ENCODE measurements at regions not wholly inside any gene's neighbourhood (a gene's known extent, or its start where the extent isn't known, plus 50 kb on each side); places are given as distances from the start of the nearest gene placed in this dataset.
"Not testable (repeated sequence)": the region's sequence is repeated elsewhere in the genome, so short reads cannot be mapped to it uniquely, and the experiment has no call there.

- DNase-seq: no peak
Observed at GRCh38 chr14:105883066-105884005, 357.0 kb downstream of the TMEM121 start.

DNA sequence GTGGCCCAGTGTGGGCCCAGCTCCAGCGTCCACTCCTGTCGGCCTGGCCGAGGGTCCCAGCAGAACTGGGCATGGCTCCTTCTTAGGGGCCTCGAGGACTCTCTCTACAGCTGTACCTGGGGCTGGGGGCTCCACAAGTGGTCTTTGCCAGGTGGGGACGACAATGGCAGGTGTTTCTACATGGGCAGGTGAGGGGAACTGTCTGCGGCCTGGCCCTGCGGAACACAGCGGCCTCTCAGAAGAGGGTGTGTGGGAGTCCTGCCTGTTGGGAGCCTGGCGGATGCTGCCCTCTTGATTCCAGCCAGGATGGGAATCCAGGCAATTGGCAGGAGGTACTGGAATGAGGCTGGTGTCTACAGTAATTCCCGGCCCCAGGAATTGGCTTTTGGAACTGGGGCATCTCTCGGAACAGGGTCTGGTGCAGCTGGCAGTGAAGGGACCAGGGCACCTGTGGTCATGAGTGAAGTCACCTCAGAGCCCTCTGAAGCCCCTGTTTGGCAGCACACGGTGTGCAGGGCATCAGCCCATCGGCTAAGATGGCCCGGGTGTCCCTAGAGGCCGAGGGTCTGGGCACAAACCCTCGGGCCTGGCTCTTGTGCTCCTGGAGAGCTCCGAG, 357.9 kb downstream of the TMEM121 start:
- not testable (repeated sequence) for DNase-seq

DNA sequence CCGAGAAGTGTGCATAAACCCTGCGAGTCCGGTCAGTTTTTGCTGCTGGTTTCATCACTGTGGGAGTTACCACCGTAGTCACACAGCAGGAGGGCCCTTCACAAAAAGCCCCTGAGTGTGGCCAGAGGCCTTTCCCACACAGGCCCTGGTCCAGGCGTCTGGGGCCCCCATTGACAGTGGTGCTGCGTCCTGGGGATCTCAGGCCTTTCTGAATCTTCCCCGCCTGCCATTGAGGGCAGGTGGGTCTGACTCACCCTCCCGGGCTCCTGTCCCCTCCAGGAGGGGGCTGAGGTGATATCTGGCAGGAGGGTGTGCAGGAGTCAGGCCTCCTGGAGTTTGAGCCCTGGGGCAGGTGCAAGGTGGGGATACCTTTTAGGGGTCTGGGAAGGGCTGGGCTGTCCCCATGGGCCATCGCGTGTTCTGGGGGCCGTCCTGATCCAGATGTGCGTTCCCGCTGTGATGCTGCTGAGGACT, 358.5 kb downstream of the TMEM121 start:
- DNase-seq: no peak

DNA sequence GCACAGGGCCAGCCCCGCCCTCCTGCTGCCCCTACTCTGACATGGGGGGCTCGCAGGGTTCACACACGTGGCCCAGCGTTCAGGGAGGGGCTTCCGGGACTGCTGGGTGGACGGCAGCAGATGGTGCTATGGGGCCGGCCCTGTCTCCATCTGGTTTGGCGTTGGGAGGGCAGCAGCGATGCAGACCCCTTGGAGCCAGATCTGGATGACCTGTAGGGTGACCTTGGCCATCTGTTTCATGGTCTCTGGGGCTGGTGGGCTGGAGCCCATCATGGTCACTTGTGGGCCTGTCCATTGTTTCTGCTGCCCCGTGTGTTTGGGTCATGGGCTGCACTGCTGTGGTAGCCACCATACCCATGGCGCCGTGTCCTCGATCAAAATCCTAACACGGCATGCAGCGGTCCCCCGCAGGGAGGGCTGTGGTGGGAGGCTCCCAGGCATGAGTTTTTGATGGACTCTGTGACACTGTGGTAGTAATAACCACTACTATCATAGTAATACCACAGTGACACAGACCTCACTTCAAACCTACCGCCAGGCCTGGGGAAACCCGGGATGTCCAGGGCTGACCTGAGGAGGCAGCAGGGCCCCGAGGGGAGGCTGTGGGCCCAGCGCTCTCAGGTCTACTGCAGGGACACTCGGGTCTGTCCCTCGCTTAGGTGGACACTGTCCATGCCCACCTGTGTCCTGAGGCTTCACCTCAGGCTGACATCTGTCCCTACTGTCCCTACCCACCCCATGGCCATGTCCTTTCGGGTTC, 359.4 kb downstream of the TMEM121 start:
- no peak for DNase-seq

DNA sequence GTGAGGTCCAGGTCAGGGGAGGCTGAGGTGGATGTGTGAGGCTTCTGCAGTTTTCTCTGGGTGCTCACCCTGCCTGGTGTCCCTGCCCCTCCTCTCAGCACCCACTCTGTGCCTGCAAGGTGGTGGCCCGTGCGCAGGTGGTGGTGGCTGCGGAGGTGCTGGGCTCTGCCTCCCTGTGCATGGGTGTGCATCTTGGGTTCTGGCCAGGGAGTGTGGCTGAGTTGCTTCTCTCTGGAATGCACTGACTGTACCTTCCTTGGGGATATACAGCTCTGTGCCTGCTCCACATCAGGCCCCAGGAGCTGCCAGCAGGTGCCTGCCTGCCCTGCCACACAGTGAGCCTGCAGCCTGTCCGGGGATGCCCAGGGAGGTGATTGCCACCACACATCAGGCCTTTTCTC, 360.4 kb downstream of the TMEM121 start:
- not testable (repeated sequence) for DNase-seq

DNA sequence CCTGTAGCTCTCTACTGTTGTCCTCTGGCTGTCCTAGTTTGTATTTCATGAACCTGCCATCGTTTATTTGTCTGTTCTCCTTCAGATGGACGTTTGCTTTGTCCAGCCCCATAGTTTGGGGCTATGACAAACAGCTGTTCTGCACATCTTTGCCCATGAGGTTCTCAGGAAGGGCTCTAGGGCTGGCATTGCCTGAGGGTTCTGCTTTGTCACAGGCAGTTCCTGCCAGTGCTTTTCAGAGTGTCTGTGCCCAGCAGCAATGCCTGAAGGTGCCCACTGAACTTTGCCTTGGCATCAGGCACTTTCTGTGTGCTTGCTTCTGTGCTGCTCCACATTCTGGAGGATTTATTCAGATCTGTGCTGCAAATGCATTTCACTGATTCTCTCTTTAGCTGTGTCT, 361.3 kb downstream of the TMEM121 start:
- DNase-seq: no peak

- no peak for DNase-seq
Observed at GRCh38 chr14:105888151-105888550, 361.8 kb downstream of the TMEM121 start.

DNA sequence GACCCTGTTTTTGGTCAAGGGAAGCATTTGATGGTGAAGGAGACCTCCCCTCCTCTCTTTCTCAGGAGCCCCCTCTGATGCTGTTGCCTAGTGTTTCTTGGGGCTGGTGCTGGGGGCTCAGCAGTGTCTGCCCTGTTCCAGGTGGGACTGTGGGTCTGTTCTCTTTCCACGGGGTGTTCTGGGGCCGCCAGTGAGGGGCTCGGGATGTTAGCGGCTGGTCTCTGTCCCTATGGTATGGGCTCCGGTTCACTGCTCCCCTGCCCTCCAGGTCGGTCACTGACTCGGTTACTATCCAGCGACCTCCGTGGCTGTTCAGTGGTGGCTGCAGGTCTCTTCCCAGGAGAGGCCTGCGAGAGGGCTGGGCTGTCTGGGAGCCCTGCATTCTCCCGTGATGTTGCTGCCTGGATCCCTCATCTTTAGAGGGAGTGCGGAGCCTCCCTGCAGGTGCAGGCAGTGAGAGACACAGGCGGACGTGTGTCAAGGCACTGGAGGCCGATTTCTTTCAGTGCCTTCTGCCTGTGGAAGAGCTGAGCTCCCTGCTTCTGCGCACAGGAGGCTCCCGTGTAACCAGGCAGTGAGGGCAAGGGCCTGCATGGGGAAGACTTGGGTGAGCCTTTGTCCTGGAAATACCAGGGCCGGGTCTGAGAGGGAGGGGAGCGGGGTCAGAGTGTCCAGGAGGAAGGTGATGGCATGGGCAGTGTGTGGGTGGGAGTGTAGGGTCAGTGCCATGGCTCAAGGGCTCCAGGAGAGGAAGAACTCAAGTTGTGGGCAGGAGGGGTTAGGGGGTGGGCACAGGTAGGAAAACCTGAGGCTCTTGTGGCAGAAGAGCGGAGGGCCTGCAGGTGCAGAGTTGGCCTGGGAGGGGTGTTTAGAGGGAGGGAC, 362.6 kb downstream of the TMEM121 start:
- DNase-seq: no peak

DNA sequence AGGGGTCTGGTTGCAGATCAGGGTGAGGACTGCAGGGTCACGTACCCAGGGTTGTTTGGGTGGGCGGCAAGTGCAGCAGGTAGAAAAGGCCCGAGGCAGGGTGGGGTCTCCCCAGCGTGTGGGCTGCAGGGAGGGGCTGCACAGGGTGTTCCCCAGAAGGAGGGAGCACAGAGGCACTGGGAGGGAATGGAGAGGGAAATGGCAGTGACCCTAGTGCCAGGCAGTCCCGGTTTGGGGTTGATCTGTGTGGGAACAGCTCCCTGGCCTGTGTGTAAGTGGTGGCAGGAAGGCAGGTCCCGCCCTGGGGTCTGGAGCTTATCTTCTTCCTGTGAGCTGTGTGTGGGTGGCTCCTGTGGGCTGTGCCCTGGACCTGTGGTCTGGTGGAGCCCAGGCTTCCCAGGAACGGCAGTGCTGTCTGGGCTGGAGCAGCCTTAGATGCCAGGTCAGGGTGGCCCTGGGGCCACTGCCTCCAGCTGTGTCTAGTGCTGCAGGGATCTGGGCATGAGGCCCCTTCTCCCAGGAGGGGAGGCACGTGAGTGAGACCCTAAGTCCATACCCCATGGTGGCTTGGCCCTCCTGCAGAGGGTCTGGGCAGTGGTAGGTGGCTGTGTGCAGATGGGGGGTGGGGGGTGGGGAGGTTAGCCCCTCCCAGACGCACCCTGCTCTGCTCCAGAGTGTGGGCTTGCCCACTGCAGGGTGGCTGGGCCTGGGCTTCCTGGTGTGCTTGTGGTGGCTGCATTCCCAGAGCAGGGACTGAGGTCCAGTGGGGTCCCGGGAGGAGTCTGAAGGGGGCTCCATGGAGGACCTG, 363.5 kb downstream of the TMEM121 start:
- DNase-seq: no peak

GRCh38 chr14:105890474-105891220, 364.3 kb downstream of the TMEM121 start:
- no peak for DNase-seq

DNA sequence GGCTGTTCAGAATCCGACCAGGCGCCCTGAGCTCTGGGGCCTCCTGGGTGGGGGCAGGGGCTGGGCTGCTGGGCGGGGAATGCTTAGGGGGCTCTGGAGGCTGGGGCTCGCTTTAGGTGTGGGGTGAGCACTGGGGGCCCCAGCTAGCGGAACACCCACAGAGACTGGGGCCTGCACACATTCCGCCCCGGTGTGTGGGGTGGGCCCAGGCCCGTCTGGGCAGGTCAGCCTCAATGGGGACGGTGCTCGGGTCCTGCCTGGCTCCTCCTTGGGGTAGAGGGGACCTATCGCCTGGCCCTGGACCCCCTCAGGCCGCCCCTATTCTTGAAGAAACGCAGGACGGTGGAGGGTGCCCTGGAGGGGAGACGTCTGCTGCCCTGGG, 364.8 kb downstream of the TMEM121 start:
- DNase-seq: no peak

DNA sequence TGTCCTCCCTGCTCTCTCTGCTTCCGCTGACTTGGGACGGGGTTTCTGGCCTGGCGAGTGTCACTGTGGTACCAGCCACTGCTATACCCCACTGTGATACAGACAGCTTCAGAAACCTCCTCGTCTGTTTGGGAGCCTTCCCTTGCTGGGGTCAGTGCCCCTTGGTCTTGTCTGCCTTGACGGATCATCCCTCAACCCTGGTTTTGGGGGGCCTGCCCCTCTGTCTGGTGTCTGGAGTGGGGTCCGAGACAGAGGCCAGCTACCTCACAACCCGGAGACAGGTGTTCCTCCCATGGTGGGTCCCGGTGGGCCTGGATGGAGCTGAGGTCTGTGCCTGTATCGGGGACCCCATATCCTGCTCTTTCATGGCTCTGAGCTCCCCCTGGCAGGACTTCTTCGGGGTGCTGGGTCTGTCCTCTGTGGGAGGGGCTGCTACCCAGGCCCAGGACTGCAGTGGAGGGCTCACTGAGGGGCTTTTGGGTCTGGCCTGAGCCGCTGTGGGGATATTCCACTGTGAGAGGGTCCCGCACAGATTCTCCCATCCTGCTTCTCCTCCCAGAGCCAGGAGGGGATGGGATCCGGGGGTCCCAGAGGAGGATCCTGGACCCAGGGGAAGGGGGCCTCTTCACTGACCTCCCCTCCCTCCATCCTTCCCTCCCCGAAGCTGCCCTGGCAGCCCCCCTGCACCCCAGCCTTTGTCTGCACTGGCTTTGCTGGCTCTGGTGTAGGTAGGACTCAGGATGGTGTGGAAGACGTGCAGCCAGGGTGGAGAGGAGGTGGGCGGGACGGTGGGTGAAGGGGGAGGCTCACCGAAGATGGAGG, 365.5 kb downstream of the TMEM121 start:
- no peak for DNase-seq

DNA sequence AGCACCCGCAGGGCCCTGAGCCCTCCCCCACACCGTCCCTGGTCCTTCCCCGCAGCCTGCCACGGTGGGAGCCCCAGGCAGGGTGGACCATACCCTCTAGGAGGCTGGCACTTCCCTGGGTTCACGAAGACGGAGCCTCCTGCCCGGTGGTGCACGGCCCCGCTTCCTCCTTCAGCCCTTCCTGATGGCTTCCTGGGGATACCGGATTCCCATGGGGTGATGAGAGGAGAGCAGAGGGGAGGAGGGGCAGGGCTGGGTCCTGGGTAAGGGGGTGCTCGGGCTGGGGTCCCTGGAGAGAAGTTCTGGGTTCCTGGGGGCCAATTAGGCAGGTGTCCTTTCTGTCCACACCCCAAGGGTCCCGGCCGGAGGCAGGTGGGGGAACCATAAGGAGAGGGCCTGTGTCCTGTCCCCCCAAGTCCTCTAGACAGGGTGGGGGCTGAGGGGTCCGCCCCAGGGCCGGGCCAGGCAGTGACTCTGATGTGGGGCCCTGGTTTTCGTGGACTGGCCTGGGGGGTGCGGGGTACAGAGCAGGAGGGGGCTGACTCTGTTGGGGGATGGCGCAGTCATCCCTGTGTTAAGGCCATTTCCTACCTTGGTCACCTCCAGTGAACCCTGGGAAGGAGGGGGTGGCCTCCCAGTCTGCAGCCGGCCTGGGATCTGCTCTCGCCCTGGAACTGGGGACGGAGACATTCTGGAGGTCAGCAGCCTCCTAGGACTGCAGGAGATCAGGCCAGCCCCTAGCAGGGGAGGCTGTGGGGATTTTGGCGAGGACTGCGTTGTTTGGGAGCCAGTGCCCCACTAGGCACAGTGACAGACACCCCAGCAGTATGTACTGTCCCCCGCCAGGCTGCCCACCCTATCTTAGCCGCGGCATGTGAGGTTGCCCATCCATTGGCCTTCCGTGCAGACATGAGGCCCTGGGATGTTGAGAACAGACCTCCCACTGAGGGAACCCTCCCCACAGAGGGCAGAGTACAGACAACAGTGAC, 366.4 kb downstream of the TMEM121 start:
- DNase-seq: not testable (repeated sequence)

DNA sequence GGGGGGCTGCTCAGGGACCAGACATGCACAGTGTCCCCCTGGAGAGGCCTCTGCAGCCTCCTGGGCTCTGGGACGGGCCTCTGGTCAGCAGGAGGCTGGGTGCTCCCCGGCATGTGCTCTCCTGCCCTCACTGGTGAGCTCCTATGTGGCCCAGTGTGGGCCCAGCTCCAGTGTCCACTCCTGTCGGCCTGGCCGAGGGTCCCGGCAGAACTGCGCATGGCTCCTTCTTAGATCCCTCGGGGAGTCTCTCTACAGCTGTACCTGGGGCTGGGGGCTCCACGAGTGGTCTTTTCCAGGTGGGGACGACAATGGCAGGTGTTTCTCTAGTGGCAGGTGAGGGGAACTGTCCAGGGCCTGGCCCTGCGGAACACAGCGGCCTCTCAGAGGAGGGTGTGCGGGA, 367.3 kb downstream of the TMEM121 start:
- DNase-seq: not testable (repeated sequence)

DNA sequence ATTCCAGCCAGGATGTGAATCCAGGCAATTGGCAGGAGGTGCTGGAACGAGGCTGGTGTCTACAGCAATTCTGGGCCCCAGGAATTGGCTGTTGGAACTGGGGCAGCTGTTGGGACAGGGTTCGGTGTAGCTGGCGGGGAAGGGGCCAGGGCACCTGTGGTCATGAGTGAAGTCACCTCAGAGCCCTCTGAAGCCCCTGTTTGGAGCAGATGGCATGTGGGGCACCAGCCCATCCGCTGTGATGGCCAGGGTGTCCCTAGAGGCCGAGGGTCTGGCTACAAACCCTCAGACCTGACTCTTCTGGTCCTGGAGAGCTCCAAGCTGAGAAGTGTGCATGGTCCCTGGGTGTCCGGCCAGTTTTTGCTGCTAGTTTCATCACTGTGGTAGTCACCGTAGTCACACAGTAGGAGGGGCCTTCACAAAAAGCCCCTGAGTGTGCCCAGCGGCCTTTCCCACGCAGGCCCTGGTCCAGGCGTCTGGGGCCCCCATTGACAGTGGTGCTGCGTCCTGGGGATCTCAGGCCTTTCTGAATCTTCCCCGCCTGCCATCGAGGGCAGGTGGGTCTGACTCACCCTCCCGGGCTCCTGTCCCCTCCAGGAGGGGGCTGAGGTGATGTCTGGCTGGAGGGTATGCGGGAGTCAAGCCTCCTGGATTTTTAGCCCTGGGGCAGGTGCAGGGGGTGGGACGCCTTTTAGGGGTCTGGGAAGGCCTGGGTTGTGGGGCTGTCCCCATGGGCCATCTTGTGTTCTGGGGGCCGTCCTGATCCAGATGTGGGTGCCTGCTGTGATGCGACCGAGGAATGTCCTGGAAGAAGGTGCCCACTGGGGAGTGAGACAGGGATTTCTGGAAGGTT, 368.0 kb downstream of the TMEM121 start:
- no peak for DNase-seq

DNA sequence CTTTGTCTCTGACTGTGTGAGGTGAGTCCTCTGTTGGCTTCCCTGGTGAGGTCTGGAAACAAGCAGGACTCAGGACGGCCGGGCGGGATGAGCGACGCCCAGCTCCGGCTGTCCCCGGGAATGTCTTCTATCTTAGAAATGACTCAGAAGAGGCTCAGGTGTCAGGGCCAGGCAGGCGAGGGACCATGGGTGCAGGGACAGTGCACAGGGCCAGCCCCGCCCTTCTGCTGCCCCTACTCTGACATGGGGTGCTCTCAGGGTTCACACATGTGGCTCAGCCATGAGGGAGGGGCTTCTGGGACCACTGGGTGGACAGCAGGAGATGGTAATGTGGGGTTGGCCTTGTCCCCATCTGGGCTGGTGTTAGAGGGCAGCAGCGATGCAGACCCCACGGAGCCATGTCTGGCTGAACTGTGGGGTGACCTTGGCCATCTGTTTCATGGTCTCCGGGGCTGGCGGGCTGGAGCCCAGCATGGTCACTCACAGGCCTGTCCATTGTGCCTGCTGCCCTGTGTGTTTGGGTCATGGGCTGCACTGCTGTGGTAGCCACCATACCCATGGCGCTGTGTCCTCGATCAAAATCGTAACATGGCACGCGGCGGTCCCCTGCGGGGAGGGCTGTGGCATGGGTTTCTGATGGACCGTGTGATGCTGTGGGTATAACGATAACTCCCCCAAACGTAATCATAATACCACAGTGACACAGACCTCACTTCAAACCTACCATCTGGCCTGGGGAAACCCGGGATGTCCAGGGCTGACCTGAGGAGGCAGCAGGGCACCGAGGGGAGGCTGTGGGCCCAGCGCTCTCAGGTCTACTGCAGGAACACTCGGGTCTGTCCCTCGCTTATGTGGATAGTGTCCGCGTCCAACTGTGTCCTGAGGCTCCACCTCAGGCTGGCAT, 368.8 kb downstream of the TMEM121 start:
- no peak for DNase-seq
